IMR-90 (cell line): ENCODE measurements at regions not wholly inside any gene's neighbourhood (a gene's known extent, or its start where the extent isn't known, plus 50 kb on each side); places are given as distances from the start of the nearest gene placed in this dataset.

Experiments
- ATAC-seq: fragments of 200-7000 bp; cut with Tn5 transposase; 2 replicates; pipeline ENCODE4 v1.9.1; 2020; ENCODE audit warnings: low read depth, mild to moderate bottlenecking, moderate library complexity
- BruUV-seq: library from RNA; stranded (reverse); fragments of 400-500 nt; replicated peaks from 2 replicates; lab custom pipeline; 2021; lab: Mats Ljungman, UMichigan
- CTCF ChIA-PET: fragments of 300-600 bp; formaldehyde crosslinking; extraction: SDS; loops from one replicate; lab custom pipeline; 2021; ENCODE audit warnings: antibody characterized with exemption; lab: Yijun Ruan, JAX
- POLR2A ChIA-PET: fragments of 300-600 bp; sonication (Branson Sonifier 250); formaldehyde crosslinking; loops from one replicate; lab custom pipeline; 2022; ENCODE audit warnings: antibody characterized with exemption; ENCODE audit not compliant: unreplicated experiment; lab: Charles Lee
- DNase-seq: peaks from one replicate; pipeline ENCODE4 v3.0.0; 2013
- H2AFZ ChIP-seq: replicated peaks from 2 replicates; pipeline ENCODE3; 2013; ENCODE audit warnings: low read length, mild to moderate bottlenecking; ENCODE audit not compliant: poor library complexity
- H2AK5ac ChIP-seq: 2 replicates; pipeline ENCODE4 v1.6.1; 2013; ENCODE audit warnings: low read depth, low read length, inconsistent platforms
- H2AK9ac ChIP-seq: replicated peaks from 2 replicates; pipeline ENCODE3; 2013; ENCODE audit warnings: mild to moderate bottlenecking, low read depth, low read length, moderate library complexity; ENCODE audit not compliant: poor library complexity
- H2BK120ac ChIP-seq: 2 replicates; pipeline ENCODE4 v1.6.1; 2013; ENCODE audit warnings: low read depth, low read length, inconsistent platforms
- H2BK15ac ChIP-seq: 3 replicates; pipeline ENCODE4 v1.6.1; 2013; ENCODE audit warnings: low read depth, low read length, inconsistent platforms
- H2BK20ac ChIP-seq: 2 replicates; pipeline ENCODE4 v1.6.1; 2013; ENCODE audit warnings: low read depth, mild to moderate bottlenecking, inconsistent platforms, low read length, moderate library complexity
- H2BK5ac ChIP-seq: 2 replicates; pipeline ENCODE4 v1.6.1; 2013; ENCODE audit warnings: mild to moderate bottlenecking, low read depth, low read length, inconsistent platforms; ENCODE audit not compliant: poor library complexity, severe bottlenecking
- H3K14ac ChIP-seq: replicated peaks from 2 replicates; pipeline ENCODE4 v1.6.1; 2013; ENCODE audit warnings: low read depth, low read length, inconsistent platforms
- H3K18ac ChIP-seq: 2 replicates; pipeline ENCODE4 v1.6.1; 2013; ENCODE audit warnings: low read depth, low read length, control low read depth
- H3K23ac ChIP-seq: 2 replicates; pipeline ENCODE4 v1.6.1; 2013; ENCODE audit warnings: low read depth, low read length, inconsistent platforms
- H3K27ac ChIP-seq: 2 replicates; pipeline ENCODE4 v1.5.1; 2013; ENCODE audit warnings: mild to moderate bottlenecking, control low read depth, low read length; ENCODE audit not compliant: insufficient read depth
- H3K27me3 ChIP-seq: 2 replicates; pipeline ENCODE4 v1.6.1; 2013; ENCODE audit warnings: low read length; ENCODE audit not compliant: control insufficient read depth, insufficient read depth
- H3K36me3 ChIP-seq: 2 replicates; pipeline ENCODE4 v1.6.1; 2013; ENCODE audit warnings: low read length, mixed read lengths; ENCODE audit not compliant: control insufficient read depth, insufficient read depth
- H3K4ac ChIP-seq: 2 replicates; pipeline ENCODE4 v1.6.1; 2013; ENCODE audit warnings: low read depth, low read length, inconsistent platforms
- H3K4me1 ChIP-seq: 2 replicates; pipeline ENCODE4 v1.6.1; 2013; ENCODE audit warnings: low read length, mixed read lengths; ENCODE audit not compliant: control insufficient read depth, insufficient read depth
- H3K4me2 ChIP-seq: 2 replicates; pipeline ENCODE4 v1.6.1; 2013; ENCODE audit warnings: low read depth, mild to moderate bottlenecking, control low read depth, low read length, moderate library complexity
- H3K4me3 ChIP-seq: 2 replicates; pipeline ENCODE4 v1.5.1; 2013; ENCODE audit warnings: low read depth, mild to moderate bottlenecking, control low read depth, low read length, moderate library complexity; ENCODE audit not compliant: insufficient read depth
- H3K56ac ChIP-seq: 2 replicates; pipeline ENCODE4 v1.6.1; 2013; ENCODE audit warnings: low read length, inconsistent platforms; ENCODE audit not compliant: insufficient read depth; ENCODE audit errors: extremely low read depth
- H3K79me1 ChIP-seq, 2 experiments: 2 replicates each; pipeline ENCODE4 v1.6.1; 2013; ENCODE audit warnings: low read length in 2 of 2, inconsistent platforms in 1 of 2, low read depth in 1 of 2
- H3K9ac ChIP-seq: 2 replicates; pipeline ENCODE4 v1.6.1; 2013; ENCODE audit warnings: low read depth, low read length, control low read depth
- H3K9me1 ChIP-seq: 2 replicates; pipeline ENCODE4 v1.6.1; 2013; ENCODE audit warnings: low read length, inconsistent platforms; ENCODE audit not compliant: insufficient read depth
- H3K9me3 ChIP-seq: 2 replicates; pipeline ENCODE4 v1.6.1; 2013; ENCODE audit warnings: low read length; ENCODE audit not compliant: control insufficient read depth, insufficient read depth
- H4K20me1 ChIP-seq: 2 replicates; pipeline ENCODE4 v1.6.1; 2013; ENCODE audit warnings: low read length, inconsistent platforms; ENCODE audit not compliant: insufficient read depth
- H4K5ac ChIP-seq: 2 replicates; pipeline ENCODE4 v1.6.1; 2013; ENCODE audit warnings: mild to moderate bottlenecking, low read depth, low read length, control low read depth
- H4K8ac ChIP-seq, 2 experiments: 2 replicates each; pipeline ENCODE4 v1.6.1; 2013; ENCODE audit warnings: low read depth in 2 of 2, low read length in 2 of 2, control low read depth in 1 of 2, inconsistent platforms in 1 of 2
- H4K91ac ChIP-seq: 2 replicates; pipeline ENCODE4 v1.6.1; 2013; ENCODE audit warnings: low read depth, low read length, inconsistent platforms; ENCODE audit not compliant: insufficient read depth
- CEBPB ChIP-seq: IDR thresholded peaks from 2 replicates; pipeline ENCODE4 v1.6.1; 2012; ENCODE audit warnings: low read depth, low read length, improper control_type of control experiment
- CHD1 ChIP-seq: IDR thresholded peaks from 2 replicates; pipeline ENCODE4 v1.6.1; 2012; ENCODE audit warnings: low read depth, low read length, improper control_type of control experiment
- ELK1 ChIP-seq: fragments of 150-350 bp; IDR thresholded peaks from 2 replicates; pipeline ENCODE4 v1.6.1; 2016; ENCODE audit warnings: low read depth, mild to moderate bottlenecking, low read length, moderate library complexity, borderline replicate concordance
- FOS ChIP-seq: fragments of 150-350 bp; IDR thresholded peaks from 2 replicates; pipeline ENCODE4 v1.6.1; 2016; ENCODE audit warnings: low read depth, low read length
- MAFK ChIP-seq: IDR thresholded peaks from 2 replicates; pipeline ENCODE4 v1.6.1; 2012; ENCODE audit warnings: low read depth, low read length, improper control_type of control experiment
- MAZ ChIP-seq: IDR thresholded peaks from 2 replicates; pipeline ENCODE4 v1.6.1; 2012; ENCODE audit warnings: low read depth, mild to moderate bottlenecking, low read length, improper control_type of control experiment, moderate library complexity, borderline replicate concordance
- MXI1 ChIP-seq: IDR thresholded peaks from 2 replicates; pipeline ENCODE4 v1.6.1; 2012; ENCODE audit warnings: low read depth, mild to moderate bottlenecking, low read length, moderate library complexity, borderline replicate concordance
- POLR2A ChIP-seq: IDR thresholded peaks from 2 replicates; pipeline ENCODE4 v1.6.1; 2012; ENCODE audit warnings: mild to moderate bottlenecking, low read depth, low read length
- RAD21 ChIP-seq: IDR thresholded peaks from 2 replicates; pipeline ENCODE4 v1.6.1; 2012; ENCODE audit warnings: low read length, improper control_type of control experiment
- RCOR1 ChIP-seq: IDR thresholded peaks from 2 replicates; pipeline ENCODE4 v1.6.1; 2012; ENCODE audit warnings: mild to moderate bottlenecking, low read length, improper control_type of control experiment; ENCODE audit not compliant: insufficient replicate concordance
- RFX5 ChIP-seq: IDR thresholded peaks from 2 replicates; pipeline ENCODE4 v1.8.0; 2012; ENCODE audit warnings: low read depth, mild to moderate bottlenecking, low read length, moderate library complexity
- SMC3 ChIP-seq: fragments of 150-350 bp; IDR thresholded peaks from 2 replicates; pipeline ENCODE4 v1.6.1; 2016; ENCODE audit warnings: low read depth, mild to moderate bottlenecking, antibody characterized with exemption, low read length, moderate library complexity
- USF2 ChIP-seq: fragments of 150-350 bp; IDR thresholded peaks from 2 replicates; pipeline ENCODE4 v1.6.1; 2017; ENCODE audit warnings: mild to moderate bottlenecking, antibody characterized with exemption, low read length, low read depth
- WGBS, 2 experiments: methylation state at CpG; one replicate each; pipeline versions ENCODE4 v1.1.5 to v1.1.7; 2013; ENCODE audit warnings: missing lambda C conversion rate in 2 of 2; ENCODE audit not compliant: insufficient read length in 1 of 2; ENCODE audit errors: extremely low coverage in 2 of 2; 5-methylcytosine and 5-hydroxymethylcytosine counted together
- dilution Hi-C: fragments of 300-500 bp; cut with HindIII; formaldehyde crosslinking; loops from one replicate; pipeline ENCODE4 v1.14.3; 2018; ENCODE audit warnings: low sequenced_read_pairs; ENCODE audit not compliant: unreplicated experiment
- in situ Hi-C: fragments of 300-500 bp; cut with MboI; formaldehyde crosslinking; loops from 3 replicates; pipeline ENCODE4 v1.14.3; 2019; ENCODE audit warnings: low sequenced_read_pairs, inconsistent platforms, mixed read lengths
- intact Hi-C: fragments of 100-400 bp; cut with micrococcal nuclease; formaldehyde crosslinking; loops from 2 replicates; pipeline ENCODE4 v1.10.0; 2022

- H3K18ac ChIP-seq = no peak overlapping the region
- no peak overlapping the region for H3K4ac ChIP-seq
- BruUV-seq = no TSS peak
- H3K4me2 ChIP-seq = no peak overlapping the region
- no peaks in the 10 kb centered on the region for H3K9me1 ChIP-seq
- no peak overlapping the region for H2BK120ac ChIP-seq
- H3K79me1 ChIP-seq = no peaks in the 10 kb centered on the region
- 0% methylated on average over 1 of the region's 7 CpGs; no CpG with 5 or more reads in 1 of the 2 experiments for whole genome bisulfite sequencing, 2 experiments
- H3K4me3 ChIP-seq = no peak overlapping the region
- H3K4me1 ChIP-seq = no peaks in the 10 kb centered on the region
- H3K9me3 ChIP-seq = peaks cover 30% of the 10 kb centered on the region
- no peak overlapping the region for H3K27ac ChIP-seq
- no peak overlapping the region for H2BK15ac ChIP-seq
- ATAC-seq (no peak), DNase-seq (no peak)
- H2BK5ac ChIP-seq = no peak overlapping the region
- no peak overlapping the region for H4K91ac ChIP-seq
- TF ChIP-seq RCOR1 = no peak
- no peak for TF ChIP-seq CHD1
- TF ChIP-seq POLR2A = no peak
- no peak for TF ChIP-seq MXI1
- no peak for TF ChIP-seq CEBPB
- TF ChIP-seq FOS = no peak
- TF ChIP-seq RFX5 = no peak
- TF ChIP-seq RAD21 = no peak
- no peak for TF ChIP-seq ELK1
- TF ChIP-seq SMC3 = no peak
- no peak for TF ChIP-seq USF2
- TF ChIP-seq MAZ = no peak
- TF ChIP-seq MAFK = no peak
- H4K8ac ChIP-seq = no peak overlapping the region
- no peak overlapping the region for H3K9ac ChIP-seq
- H2AK9ac ChIP-seq = no peak overlapping the region
- H2AFZ ChIP-seq = no peak overlapping the region
- no peaks in the 10 kb centered on the region for H3K36me3 ChIP-seq
- POLR2A ChIA-PET = no interaction called here
- intact Hi-C loops (no loop called here), in situ Hi-C loops (no loop called here), dilution Hi-C loops (no loop called here)
- H4K20me1 ChIP-seq = no peaks in the 10 kb centered on the region
- no peak overlapping the region for H3K14ac ChIP-seq
- no peak overlapping the region for H3K23ac ChIP-seq
- CTCF ChIA-PET = no interaction called here
- H2BK20ac ChIP-seq = no peak overlapping the region
- H2AK5ac ChIP-seq = no peak overlapping the region
- no peak overlapping the region for H4K5ac ChIP-seq
- no peak overlapping the region for H3K56ac ChIP-seq
- H3K27me3 ChIP-seq = no peaks in the 10 kb centered on the region
Measured at GRCh38 chr5:6080436-6080835, 297.9 kb downstream of the MED10 start.
